Neural progenitor cell (in vitro differentiated cells): ENCODE measurements at regions not wholly inside any gene's neighbourhood (a gene's known extent, or its start where the extent isn't known, plus 50 kb on each side); places are given as distances from the start of the nearest gene placed in this dataset.

ENCODE experiments used
- DNase-seq: peaks from one replicate; pipeline ENCODE4 v3.0.0-alpha.2; 2016; ENCODE audit warnings: low spot score
- H2AFZ ChIP-seq: fragments of 200-600 bp; sonication (generic); replicated peaks from 2 replicates; pipeline ENCODE4 v1.6.1; 2016; ENCODE audit warnings: antibody characterized with exemption
- H3F3A ChIP-seq: fragments of 200-600 bp; sonication (generic); 2 replicates; pipeline ENCODE4 v1.6.1; 2016; ENCODE audit warnings: antibody characterized with exemption, low read depth
- H3K27ac ChIP-seq: fragments of 200-600 bp; sonication (generic); 2 replicates; pipeline ENCODE4 v1.5.1; 2016; ENCODE audit warnings: mild to moderate bottlenecking
- H3K27me3 ChIP-seq: fragments of 200-600 bp; sonication (generic); 2 replicates; pipeline ENCODE4 v1.6.1; 2016; ENCODE audit warnings: mild to moderate bottlenecking, moderate library complexity
- H3K36me3 ChIP-seq: fragments of 200-600 bp; sonication (generic); 2 replicates; pipeline ENCODE4 v1.5.1; 2016
- H3K4me1 ChIP-seq: fragments of 200-600 bp; sonication (generic); 2 replicates; pipeline ENCODE4 v1.6.1; 2016; ENCODE audit warnings: mixed run types
- H3K4me2 ChIP-seq: fragments of 200-600 bp; sonication (generic); 2 replicates; pipeline ENCODE4 v1.6.1; 2016
- H3K4me3 ChIP-seq: fragments of 200-600 bp; sonication (generic); 2 replicates; pipeline ENCODE4 v1.5.1; 2016
- H3K79me2 ChIP-seq: fragments of 200-600 bp; sonication (generic); 2 replicates; pipeline ENCODE4 v1.6.1; 2016; ENCODE audit warnings: low read depth
- H3K9ac ChIP-seq: fragments of 200-600 bp; sonication (generic); 2 replicates; pipeline ENCODE4 v1.6.1; 2016
- H3K9me3 ChIP-seq: fragments of 200-600 bp; sonication (generic); 2 replicates; pipeline ENCODE4 v1.5.1; 2016; ENCODE audit warnings: low read depth
- H4K20me1 ChIP-seq: fragments of 200-600 bp; sonication (generic); 2 replicates; pipeline ENCODE4 v1.6.1; 2016; ENCODE audit warnings: low read depth
- H3K27ac Mint-ChIP-seq: 3 replicates; pipeline ENCODE4 v1.8.0; 2021; ENCODE audit warnings: mixed read lengths
- H3K27me3 Mint-ChIP-seq: 2 replicates; pipeline ENCODE4 v1.8.0; 2022; ENCODE audit warnings: low read depth, mild to moderate bottlenecking, inconsistent platforms, moderate library complexity, mixed read lengths; ENCODE audit not compliant: insufficient read depth
- H3K36me3 Mint-ChIP-seq: 3 replicates; pipeline ENCODE4 v1.8.0; 2021; ENCODE audit warnings: mixed read lengths
- H3K4me1 Mint-ChIP-seq: 3 replicates; pipeline ENCODE4 v1.8.0; 2021; ENCODE audit warnings: mixed read lengths
- H3K4me3 Mint-ChIP-seq: 3 replicates; pipeline ENCODE4 v1.8.0; 2021; ENCODE audit warnings: mild to moderate bottlenecking, moderate library complexity, mixed read lengths
- H3K9me3 Mint-ChIP-seq: 3 replicates; pipeline ENCODE4 v1.8.0; 2020; ENCODE audit warnings: mixed read lengths
- EZH2 ChIP-seq: fragments of 200-600 bp; sonication (generic); IDR thresholded peaks from 2 replicates; pipeline ENCODE4 v1.6.1; 2017; ENCODE audit warnings: antibody characterized with exemption, mild to moderate bottlenecking, moderate library complexity
- EZH2phosphoT487 ChIP-seq: fragments of 200-600 bp; sonication (generic); IDR thresholded peaks from 2 replicates; pipeline ENCODE4 v1.6.1; 2017; ENCODE audit warnings: antibody characterized with exemption
- TF ChIP-seq, protein P1 (sequence below): fragments of 200-600 bp; sonication (generic); IDR thresholded peaks from 2 replicates; pipeline ENCODE4 v1.5.1; 2017; ENCODE audit warnings: antibody characterized with exemption, mild to moderate bottlenecking

- H3K9ac ChIP-seq, result no peak overlapping the region
- TF ChIP-seq, protein P1, sequence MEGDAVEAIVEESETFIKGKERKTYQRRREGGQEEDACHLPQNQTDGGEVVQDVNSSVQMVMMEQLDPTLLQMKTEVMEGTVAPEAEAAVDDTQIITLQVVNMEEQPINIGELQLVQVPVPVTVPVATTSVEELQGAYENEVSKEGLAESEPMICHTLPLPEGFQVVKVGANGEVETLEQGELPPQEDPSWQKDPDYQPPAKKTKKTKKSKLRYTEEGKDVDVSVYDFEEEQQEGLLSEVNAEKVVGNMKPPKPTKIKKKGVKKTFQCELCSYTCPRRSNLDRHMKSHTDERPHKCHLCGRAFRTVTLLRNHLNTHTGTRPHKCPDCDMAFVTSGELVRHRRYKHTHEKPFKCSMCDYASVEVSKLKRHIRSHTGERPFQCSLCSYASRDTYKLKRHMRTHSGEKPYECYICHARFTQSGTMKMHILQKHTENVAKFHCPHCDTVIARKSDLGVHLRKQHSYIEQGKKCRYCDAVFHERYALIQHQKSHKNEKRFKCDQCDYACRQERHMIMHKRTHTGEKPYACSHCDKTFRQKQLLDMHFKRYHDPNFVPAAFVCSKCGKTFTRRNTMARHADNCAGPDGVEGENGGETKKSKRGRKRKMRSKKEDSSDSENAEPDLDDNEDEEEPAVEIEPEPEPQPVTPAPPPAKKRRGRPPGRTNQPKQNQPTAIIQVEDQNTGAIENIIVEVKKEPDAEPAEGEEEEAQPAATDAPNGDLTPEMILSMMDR, result no peak
- TF ChIP-seq EZH2 (no peak), EZH2phosphoT487 (no peak)
- no peak overlapping the region for H2AFZ ChIP-seq
- Mint-ChIP-seq H3K36me3 (no peaks in the 10 kb centered on the region), H3K27ac (no peak overlapping the region), H3K4me1 (peaks cover 18% of the 10 kb centered on the region), H3K27me3 (peaks cover 6% of the 10 kb centered on the region), H3K9me3 (no peaks in the 10 kb centered on the region), H3K4me3 (no peak overlapping the region)
- no peaks in the 10 kb centered on the region for H4K20me1 ChIP-seq
- H3K36me3 ChIP-seq, result no peaks in the 10 kb centered on the region
- H3K4me1 ChIP-seq, result no peaks in the 10 kb centered on the region
- no peak overlapping the region for H3K27ac ChIP-seq
- no peaks in the 10 kb centered on the region for H3K79me2 ChIP-seq
- no peaks in the 10 kb centered on the region for H3K27me3 ChIP-seq
- no peak for DNase-seq
- no peak overlapping the region for H3K4me3 ChIP-seq
- H3F3A ChIP-seq, result no peaks in the 10 kb centered on the region
- H3K9me3 ChIP-seq, result no peaks in the 10 kb centered on the region
- H3K4me2 ChIP-seq, result no peak overlapping the region
Observed at GRCh38 chr20:50299325-50299629, 108.6 kb downstream of the CEBPB start.

DNA sequence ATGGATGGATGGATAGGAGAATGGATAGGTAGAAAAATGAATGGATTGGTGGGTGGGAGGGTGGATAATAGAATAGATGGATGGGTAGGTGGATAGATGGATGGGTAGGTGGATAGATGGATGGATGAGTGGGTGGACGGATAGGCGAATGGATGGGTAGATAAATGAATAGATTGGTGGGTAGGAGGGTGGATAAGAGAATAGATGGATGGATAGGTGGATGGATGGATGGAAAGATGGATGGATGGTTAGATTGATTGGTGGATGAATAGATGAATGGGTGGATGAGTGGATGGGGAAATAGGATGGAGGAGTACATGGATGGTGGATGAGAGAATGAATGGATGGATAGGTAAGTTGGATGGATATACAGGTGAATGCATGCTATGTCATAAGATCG is 110.5 kb downstream of the CEBPB start:
- Mint-ChIP-seq H3K4me3 (no peak overlapping the region), H3K27me3 (peaks cover 10% of the 10 kb centered on the region), H3K27ac (no peak overlapping the region), H3K36me3 (no peaks in the 10 kb centered on the region), H3K4me1 (peaks cover 21% of the 10 kb centered on the region), H3K9me3 (no peaks in the 10 kb centered on the region)
- Histone ChIP-seq H3F3A (no peaks in the 10 kb centered on the region), H3K27me3 (no peaks in the 10 kb centered on the region), H3K9ac (no peak overlapping the region), H3K27ac (no peak overlapping the region), H3K79me2 (no peaks in the 10 kb centered on the region), H2AFZ (no peak overlapping the region), H4K20me1 (no peaks in the 10 kb centered on the region), H3K36me3 (no peaks in the 10 kb centered on the region), H3K4me3 (no peak overlapping the region), H3K9me3 (no peaks in the 10 kb centered on the region), H3K4me2 (no peak overlapping the region), H3K4me1 (no peaks in the 10 kb centered on the region)
- TF ChIP-seq EZH2phosphoT487 (no peak), EZH2 (no peak)
- TF ChIP-seq, protein P1, result no peak
- DNase-seq, result no peak

GRCh38 chr20:50301712-50302111 is 111.1 kb downstream of the CEBPB start:
- no peak overlapping the region for H3K27ac ChIP-seq

More at GRCh38 chr20:50301712-50302111, 111.1 kb downstream of the CEBPB start:
- Histone ChIP-seq H3K4me3 (no peak overlapping the region), H2AFZ (no peak overlapping the region), H4K20me1 (no peaks in the 10 kb centered on the region), H3K27me3 (no peaks in the 10 kb centered on the region), H3K4me1 (no peaks in the 10 kb centered on the region), H3K4me2 (no peak overlapping the region), H3F3A (no peaks in the 10 kb centered on the region), H3K9me3 (no peaks in the 10 kb centered on the region), H3K9ac (no peak overlapping the region), H3K36me3 (no peaks in the 10 kb centered on the region), H3K79me2 (no peaks in the 10 kb centered on the region)
- Mint-ChIP-seq H3K27me3 (peaks cover 12% of the 10 kb centered on the region), H3K36me3 (no peaks in the 10 kb centered on the region), H3K4me3 (no peak overlapping the region), H3K4me1 (peaks cover 21% of the 10 kb centered on the region), H3K9me3 (no peaks in the 10 kb centered on the region), H3K27ac (no peak overlapping the region)
- DNase-seq, result no peak
- TF ChIP-seq, protein P1, result no peak
- TF ChIP-seq EZH2 (no peak), EZH2phosphoT487 (no peak)
